GM18526 (cell line): ENCODE measurements at regions not wholly inside any gene's neighbourhood (a gene's known extent, or its start where the extent isn't known, plus 50 kb on each side); places are given as distances from the start of the nearest gene placed in this dataset.

Experiments
- POLR2A ChIP-seq: IDR thresholded peaks from 3 replicates; pipeline ENCODE4 v1.6.1; 2011; ENCODE audit not compliant: insufficient read length; ENCODE audit errors: extremely low read depth

DNA sequence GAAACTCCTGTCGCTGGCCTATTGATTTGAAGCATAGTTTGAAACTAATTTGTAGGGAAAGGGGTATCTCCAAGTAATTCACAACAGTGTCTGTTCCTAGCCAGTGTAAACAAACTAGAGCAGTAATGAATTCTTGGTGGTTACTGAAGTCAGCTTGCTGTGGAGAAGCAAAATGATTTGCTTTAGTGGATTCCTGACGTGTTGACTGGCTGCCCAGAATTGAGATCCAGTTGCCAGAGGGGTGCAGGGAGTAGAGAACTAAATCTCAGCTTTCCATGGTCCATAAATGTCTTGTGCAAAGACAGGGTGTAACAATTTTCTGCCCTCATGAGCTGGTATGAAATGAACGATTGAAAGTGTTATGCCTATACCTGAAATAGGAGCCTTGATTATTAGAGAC is 382.5 kb upstream of the KIRREL3 start:
- TF ChIP-seq POLR2A: no peak

DNA sequence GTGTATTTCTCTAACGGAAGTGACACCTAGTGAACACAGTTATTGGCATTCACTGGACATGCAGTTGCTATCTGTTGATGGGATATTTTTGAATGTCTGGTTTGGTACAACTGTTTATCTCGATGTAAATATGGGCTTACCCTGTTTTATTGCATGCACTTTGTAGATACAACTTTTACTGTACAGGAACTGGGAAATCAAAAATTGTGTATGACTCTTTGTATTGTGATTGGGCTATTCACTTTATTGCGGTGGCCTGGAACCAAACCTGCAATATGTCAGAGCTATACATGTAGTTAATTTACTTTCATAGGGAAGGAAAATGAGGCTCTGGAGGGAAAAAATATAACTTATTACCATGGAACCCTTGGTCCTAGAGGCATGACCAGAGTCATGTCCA is 380.7 kb upstream of the KIRREL3 start:
- no peak for TF ChIP-seq POLR2A

DNA sequence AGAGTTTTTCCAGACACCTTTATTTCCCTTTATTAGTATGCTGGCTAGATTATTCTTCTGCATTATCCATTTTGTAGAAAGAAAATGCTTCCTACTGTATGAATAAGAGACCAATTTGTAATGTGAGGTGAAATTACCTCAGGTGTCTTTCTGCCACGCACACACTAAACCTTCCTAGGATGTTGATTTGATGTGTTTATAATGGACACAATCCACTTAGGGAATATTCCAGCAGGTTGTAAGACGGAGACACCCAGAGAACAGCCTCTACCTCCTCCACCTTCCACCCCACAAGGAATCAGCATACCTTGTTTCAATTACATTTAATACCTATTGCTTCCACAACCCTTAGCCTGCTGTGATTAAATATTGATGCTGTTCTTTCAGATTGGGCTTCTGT is 379.1 kb upstream of the KIRREL3 start:
- no peak for TF ChIP-seq POLR2A

DNA sequence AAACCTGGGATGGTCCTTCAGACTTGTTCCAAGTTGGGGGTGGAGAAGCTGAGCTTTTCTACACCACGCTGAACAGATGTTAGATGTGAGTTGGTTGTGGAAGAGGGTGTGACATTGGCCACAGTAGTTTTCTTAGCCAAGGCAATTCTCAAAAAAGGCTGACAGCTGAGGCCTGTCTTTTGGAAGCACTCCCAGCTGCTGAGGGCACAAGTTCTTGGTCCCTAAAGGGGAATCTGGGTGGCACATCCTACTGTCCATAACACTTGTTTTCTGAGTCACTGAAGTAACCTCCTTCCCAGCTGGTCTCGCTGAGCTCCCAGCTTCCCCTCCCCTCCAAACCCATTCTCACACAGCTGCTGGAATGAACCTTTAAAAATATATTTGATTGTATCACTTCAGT is 375.7 kb upstream of the KIRREL3 start:
- no peak for TF ChIP-seq POLR2A

DNA sequence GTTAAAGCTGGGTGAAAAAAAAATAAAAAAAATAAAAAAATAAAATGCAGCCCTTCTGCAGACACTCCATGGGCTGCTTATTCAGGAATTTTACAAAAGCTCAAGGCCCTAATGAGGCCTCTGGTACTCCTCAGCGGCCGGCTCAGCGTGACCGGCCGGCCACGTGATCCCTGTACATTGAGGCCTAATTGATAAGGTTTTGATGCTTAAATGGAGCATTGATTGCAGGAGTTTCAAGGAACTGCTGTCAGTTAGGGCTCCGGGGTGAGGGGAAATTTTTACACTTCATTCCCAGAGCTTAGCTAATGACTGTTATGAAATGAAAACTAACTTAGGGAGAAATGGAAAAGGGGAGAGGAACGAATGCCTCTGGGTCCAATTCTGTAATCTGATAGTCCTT is 368.8 kb upstream of the KIRREL3 start:
- TF ChIP-seq POLR2A: no peak

GRCh38 chr11:127362754-127363308 is 362.3 kb upstream of the KIRREL3 start:
- no peak for TF ChIP-seq POLR2A

GRCh38 chr11:127358160-127358559 is 357.6 kb upstream of the KIRREL3 start:
- no peak for TF ChIP-seq POLR2A

DNA sequence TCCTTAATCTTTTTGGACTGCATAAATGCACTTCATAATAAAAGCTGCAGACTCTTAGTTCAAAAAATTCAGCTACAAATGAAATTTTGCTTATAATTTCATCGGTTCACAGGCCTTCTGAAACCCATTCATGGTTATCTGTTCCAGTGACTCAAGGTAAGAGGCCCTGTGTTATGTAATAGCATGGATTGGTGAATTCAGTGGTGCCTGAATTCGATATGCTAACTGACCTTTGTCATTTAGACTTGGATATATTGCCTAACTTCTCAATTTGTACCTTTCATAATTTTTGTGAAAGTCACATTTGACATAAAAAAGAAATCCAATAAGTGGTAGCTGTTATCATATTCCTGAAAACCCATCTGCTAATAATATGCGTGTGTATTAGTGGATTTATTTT is 349.9 kb upstream of the KIRREL3 start:
- TF ChIP-seq POLR2A: no peak

DNA sequence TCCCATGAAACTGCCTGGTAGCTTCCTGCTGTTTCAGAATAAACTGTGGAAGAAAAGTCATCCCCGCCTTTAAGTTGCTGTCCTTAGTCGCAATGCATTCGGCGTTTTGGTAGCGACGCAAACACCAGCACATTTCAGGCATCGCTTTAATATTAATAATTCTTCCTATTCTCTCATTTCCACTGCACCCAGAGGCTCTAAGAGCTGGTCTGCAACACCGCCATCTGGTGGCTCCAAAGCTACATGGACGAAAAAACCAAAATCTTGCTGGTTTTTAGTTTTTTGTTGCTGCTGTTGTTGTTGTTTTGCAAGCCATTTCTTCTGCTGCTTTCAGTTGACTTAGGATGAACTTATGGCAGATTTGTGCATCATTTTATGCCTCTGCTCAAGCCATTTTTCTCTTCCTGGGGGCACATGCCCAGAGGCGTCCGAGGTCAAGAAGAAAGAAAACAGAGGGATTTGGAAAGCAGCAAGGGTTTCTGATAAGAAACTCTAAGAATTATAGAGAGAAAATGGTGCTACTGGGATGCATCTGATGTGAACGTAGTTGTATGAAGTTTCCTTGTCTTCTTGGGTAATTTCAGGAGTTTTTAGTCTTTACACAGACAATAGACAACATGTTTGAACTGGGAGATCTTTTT is 345.4 kb upstream of the KIRREL3 start:
- TF ChIP-seq POLR2A: no peak

DNA sequence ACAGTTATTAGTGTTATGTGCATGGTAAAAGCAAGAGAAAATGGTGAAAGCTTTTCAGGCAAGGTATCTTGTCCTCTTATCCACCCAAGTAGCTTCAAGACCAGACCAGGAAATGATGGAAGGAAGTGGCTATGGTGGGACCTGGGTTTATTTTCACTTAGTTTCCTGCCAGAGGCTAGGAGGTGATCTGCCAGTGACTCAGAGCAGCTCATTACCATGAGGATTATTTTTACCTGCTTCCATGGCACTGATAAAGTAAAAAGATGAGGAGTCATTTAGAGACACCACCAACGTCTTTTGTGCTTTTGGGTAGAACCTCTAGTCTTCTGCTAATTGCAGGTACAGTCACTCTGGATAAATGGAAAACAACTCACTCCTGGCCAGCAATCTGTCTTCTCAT is 339.9 kb upstream of the KIRREL3 start:
- no peak for TF ChIP-seq POLR2A

GRCh38 chr11:127339376-127339775 is 338.8 kb upstream of the KIRREL3 start:
- TF ChIP-seq POLR2A: no peak

DNA sequence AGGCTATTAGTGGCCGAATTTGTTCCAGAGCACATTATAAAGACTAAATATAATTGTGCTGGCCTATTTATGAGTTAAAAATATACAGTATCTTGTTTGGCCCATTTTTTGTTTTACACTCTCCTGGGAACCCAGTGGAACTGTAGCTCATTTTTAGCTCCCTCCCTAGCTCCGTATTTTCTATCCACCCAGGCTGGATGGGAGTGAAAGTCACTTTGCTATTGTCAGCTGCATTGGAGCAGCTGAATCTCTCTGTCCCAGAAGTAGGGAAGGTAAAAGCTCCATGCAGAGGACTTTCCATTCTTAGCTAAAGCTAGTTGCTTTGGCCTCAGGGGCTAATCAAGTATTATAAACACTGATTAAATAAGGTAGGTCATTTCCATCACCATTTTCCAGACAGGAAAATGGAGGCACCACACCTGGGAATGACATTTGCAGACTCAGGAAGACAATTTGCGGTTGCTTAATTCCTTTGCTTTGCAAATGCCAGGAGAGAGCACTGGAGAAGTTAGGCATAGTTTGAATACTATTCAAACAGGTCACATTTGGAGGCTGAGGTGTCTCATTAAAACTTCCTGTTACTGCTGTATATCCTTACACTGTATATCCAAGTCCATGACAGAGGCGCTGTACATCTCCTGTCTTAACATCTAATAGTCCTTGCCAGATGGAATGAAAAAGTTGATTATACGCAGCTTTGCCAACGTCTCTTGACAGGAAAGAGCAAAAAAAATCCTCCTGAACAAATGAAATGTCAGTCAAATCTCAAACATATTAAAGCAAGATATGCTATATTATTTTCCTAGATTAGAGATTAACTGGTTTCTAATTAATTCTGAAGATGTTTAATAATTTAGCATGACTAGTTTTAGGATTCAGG is 338.1 kb upstream of the KIRREL3 start:
- no peak for TF ChIP-seq POLR2A

- TF ChIP-seq POLR2A: no peak
These were observed 333.9 kb upstream of the KIRREL3 start for GRCh38 chr11:127334466-127334865.

- no peak for TF ChIP-seq POLR2A
These were observed 332.3 kb upstream of the KIRREL3 start for GRCh38 chr11:127332896-127333295.

DNA sequence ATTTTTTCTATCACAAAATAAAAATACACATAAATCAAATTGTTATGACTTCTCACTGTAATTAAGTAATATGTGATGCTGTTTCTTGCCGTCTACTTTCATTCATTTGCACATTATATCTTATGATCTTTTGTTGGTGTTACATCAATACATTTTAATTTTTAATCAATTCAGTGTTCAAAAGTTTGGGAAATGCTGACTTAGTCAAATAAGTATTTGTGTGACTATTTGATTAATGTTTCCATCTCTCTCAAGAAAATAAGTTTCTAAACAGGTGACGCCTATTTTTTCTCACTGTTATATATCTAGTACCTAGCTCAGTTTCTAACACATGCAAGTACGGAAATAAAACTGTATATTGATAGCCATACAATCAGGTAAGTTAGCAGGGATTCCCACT is 329.5 kb upstream of the KIRREL3 start:
- no peak for TF ChIP-seq POLR2A

- no peak for TF ChIP-seq POLR2A
These were observed 307.7 kb upstream of the KIRREL3 start for GRCh38 chr11:127308291-127308690.
